ENCODE measurements at regions not wholly inside any gene's neighbourhood (a gene's known extent, or its start where the extent isn't known, plus 50 kb on each side); places are given as distances from the start of the nearest gene placed in this dataset.

DNA sequence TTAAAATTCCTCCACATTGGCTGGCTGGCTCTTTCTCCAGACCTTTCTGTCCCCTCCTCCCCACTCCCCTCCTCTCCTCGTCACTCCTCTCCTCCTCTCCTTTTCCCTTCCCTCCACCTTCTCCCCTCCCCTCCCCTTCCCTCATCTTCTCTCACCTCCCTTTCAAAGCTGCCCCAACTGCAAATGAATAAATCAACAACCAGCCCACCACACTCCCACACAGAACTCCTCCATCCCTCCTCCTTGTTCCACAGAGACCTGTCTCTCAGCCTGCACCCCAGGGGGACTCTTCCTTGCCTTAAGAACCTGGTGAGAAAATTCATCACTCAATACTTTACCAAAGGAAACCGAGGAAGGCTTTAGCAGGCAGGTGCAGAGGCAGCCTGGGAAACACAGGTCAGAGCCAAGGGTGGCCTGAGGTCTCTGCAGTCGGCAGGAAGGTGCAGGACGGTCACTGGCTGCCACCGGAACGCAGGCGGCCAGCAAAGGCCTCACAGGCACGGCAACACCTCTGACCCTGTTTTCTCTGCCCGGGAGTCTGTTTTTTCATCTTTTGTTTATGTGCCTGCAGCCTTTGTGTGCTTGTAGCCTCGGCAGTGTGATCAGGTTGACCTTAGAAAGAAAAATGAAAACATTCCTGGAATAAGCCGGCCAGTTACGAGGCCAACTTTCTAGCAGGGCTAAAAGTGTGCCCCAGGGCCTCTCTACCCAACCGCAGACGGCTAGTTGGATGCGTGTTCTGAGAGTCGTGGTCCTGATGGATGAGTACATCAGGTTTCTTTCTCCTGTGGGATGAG is 207.6 kb upstream of the KLF6 start:
- no peak for TF ChIP-seq POLR2A (IDR thresholded peaks at IDR 0.05; ENCODE audit: low read depth, low read length)
- no peak for TF ChIP-seq POLR2AphosphoS5 (IDR thresholded peaks at IDR 0.05; ENCODE audit: low read depth, low read length)
- TF ChIP-seq TAF1 (IDR thresholded peaks at IDR 0.05; ENCODE audit: low read depth, low read length) = no peak
- no peak for TF ChIP-seq SPI1 (IDR thresholded peaks at IDR 0.05; ENCODE audit: low read depth, low read length)
- no peak for TF ChIP-seq PAX5 (IDR thresholded peaks at IDR 0.05; ENCODE audit: insufficient read depth, low read length, severe bottlenecking)
